Neural progenitor cell (in vitro differentiated cells): ENCODE measurements at regions not wholly inside any gene's neighbourhood (a gene's known extent, or its start where the extent isn't known, plus 50 kb on each side); places are given as distances from the start of the nearest gene placed in this dataset.

ENCODE experiments used
- CTCF ChIP-seq: fragments of 200-600 bp; sonication (generic); IDR thresholded peaks from 2 replicates; pipeline ENCODE4 v1.5.1; 2017; ENCODE audit warnings: antibody characterized with exemption, mild to moderate bottlenecking
- EZH2 ChIP-seq: fragments of 200-600 bp; sonication (generic); IDR thresholded peaks from 2 replicates; pipeline ENCODE4 v1.6.1; 2017; ENCODE audit warnings: antibody characterized with exemption, mild to moderate bottlenecking, moderate library complexity

- TF ChIP-seq CTCF (no peak), EZH2 (no peak)
Observed at GRCh38 chr12:95380997-95381786, 92.8 kb upstream of the METAP2 start.
